GM23338 (cell line): ENCODE measurements at regions not wholly inside any gene's neighbourhood (a gene's known extent, or its start where the extent isn't known, plus 50 kb on each side); places are given as distances from the start of the nearest gene placed in this dataset.

Source experiments
- EZH2 ChIP-seq: fragments of 200-600 bp; sonication (generic); IDR thresholded peaks from one replicate; pipeline ENCODE4 v1.8.0; 2017; ENCODE audit warnings: antibody characterized with exemption, mild to moderate bottlenecking, low read depth; ENCODE audit not compliant: unreplicated experiment
- EZH2phosphoT487 ChIP-seq: fragments of 200-600 bp; sonication (generic); IDR thresholded peaks from one replicate; pipeline ENCODE4 v1.8.1; 2018; ENCODE audit warnings: antibody characterized with exemption; ENCODE audit not compliant: unreplicated experiment
- JUNB ChIP-seq: IDR thresholded peaks from one replicate; pipeline ENCODE4 v1.6.1; 2016; ENCODE audit warnings: antibody characterized with exemption; ENCODE audit not compliant: unreplicated experiment
- POLR2AphosphoS5 ChIP-seq: IDR thresholded peaks from 2 replicates; pipeline ENCODE4 v1.6.1; 2016; ENCODE audit warnings: antibody characterized with exemption, low read depth
- REST ChIP-seq: IDR thresholded peaks from one replicate; pipeline ENCODE4 v1.6.1; 2018; ENCODE audit warnings: antibody characterized with exemption; ENCODE audit not compliant: unreplicated experiment
- STAT1 ChIP-seq: IDR thresholded peaks from one replicate; pipeline ENCODE4 v1.6.1; 2016; ENCODE audit warnings: antibody characterized with exemption; ENCODE audit not compliant: unreplicated experiment
- ZNF331 ChIP-seq: fragments of 250-450 bp; sonication (Bioruptor Pico); IDR thresholded peaks from 2 replicates; pipeline ENCODE4 v1.5.0; 2020; ENCODE audit warnings: low read depth, mild to moderate bottlenecking, moderate library complexity
- TF ChIP-seq, protein P1 (sequence below), 2 experiments: fragments of 200-600 bp in 1 of 2; sonication (generic) in 1 of 2; conservative IDR thresholded peaks; 2 replicates each; pipeline versions ENCODE4 v1.5.1 to v1.6.1; 2016 to 2017; ENCODE audit warnings: antibody characterized with exemption in 2 of 2, low read depth in 2 of 2, mild to moderate bottlenecking in 2 of 2, moderate library complexity in 1 of 2
- TF ChIP-seq, protein P2 (sequence below): fragments of 250-450 bp; sonication (Bioruptor Pico); IDR thresholded peaks from 2 replicates; pipeline ENCODE4 v1.5.0; 2020; ENCODE audit warnings: mild to moderate bottlenecking, moderate library complexity

GRCh38 chr9:22256381-22256780 lies 190.2 kb upstream of the DMRTA1 start:
- TF ChIP-seq, protein P1, sequence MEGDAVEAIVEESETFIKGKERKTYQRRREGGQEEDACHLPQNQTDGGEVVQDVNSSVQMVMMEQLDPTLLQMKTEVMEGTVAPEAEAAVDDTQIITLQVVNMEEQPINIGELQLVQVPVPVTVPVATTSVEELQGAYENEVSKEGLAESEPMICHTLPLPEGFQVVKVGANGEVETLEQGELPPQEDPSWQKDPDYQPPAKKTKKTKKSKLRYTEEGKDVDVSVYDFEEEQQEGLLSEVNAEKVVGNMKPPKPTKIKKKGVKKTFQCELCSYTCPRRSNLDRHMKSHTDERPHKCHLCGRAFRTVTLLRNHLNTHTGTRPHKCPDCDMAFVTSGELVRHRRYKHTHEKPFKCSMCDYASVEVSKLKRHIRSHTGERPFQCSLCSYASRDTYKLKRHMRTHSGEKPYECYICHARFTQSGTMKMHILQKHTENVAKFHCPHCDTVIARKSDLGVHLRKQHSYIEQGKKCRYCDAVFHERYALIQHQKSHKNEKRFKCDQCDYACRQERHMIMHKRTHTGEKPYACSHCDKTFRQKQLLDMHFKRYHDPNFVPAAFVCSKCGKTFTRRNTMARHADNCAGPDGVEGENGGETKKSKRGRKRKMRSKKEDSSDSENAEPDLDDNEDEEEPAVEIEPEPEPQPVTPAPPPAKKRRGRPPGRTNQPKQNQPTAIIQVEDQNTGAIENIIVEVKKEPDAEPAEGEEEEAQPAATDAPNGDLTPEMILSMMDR (conservative IDR thresholded peaks at IDR 0.05; ENCODE audit: low read depth in 2 of 2): no peak
- TF ChIP-seq EZH2 (no peak), POLR2AphosphoS5 (no peak), REST (no peak), ZNF331 (no peak), EZH2phosphoT487 (no peak), STAT1 (no peak), JUNB (no peak)
- TF ChIP-seq, protein P2, sequence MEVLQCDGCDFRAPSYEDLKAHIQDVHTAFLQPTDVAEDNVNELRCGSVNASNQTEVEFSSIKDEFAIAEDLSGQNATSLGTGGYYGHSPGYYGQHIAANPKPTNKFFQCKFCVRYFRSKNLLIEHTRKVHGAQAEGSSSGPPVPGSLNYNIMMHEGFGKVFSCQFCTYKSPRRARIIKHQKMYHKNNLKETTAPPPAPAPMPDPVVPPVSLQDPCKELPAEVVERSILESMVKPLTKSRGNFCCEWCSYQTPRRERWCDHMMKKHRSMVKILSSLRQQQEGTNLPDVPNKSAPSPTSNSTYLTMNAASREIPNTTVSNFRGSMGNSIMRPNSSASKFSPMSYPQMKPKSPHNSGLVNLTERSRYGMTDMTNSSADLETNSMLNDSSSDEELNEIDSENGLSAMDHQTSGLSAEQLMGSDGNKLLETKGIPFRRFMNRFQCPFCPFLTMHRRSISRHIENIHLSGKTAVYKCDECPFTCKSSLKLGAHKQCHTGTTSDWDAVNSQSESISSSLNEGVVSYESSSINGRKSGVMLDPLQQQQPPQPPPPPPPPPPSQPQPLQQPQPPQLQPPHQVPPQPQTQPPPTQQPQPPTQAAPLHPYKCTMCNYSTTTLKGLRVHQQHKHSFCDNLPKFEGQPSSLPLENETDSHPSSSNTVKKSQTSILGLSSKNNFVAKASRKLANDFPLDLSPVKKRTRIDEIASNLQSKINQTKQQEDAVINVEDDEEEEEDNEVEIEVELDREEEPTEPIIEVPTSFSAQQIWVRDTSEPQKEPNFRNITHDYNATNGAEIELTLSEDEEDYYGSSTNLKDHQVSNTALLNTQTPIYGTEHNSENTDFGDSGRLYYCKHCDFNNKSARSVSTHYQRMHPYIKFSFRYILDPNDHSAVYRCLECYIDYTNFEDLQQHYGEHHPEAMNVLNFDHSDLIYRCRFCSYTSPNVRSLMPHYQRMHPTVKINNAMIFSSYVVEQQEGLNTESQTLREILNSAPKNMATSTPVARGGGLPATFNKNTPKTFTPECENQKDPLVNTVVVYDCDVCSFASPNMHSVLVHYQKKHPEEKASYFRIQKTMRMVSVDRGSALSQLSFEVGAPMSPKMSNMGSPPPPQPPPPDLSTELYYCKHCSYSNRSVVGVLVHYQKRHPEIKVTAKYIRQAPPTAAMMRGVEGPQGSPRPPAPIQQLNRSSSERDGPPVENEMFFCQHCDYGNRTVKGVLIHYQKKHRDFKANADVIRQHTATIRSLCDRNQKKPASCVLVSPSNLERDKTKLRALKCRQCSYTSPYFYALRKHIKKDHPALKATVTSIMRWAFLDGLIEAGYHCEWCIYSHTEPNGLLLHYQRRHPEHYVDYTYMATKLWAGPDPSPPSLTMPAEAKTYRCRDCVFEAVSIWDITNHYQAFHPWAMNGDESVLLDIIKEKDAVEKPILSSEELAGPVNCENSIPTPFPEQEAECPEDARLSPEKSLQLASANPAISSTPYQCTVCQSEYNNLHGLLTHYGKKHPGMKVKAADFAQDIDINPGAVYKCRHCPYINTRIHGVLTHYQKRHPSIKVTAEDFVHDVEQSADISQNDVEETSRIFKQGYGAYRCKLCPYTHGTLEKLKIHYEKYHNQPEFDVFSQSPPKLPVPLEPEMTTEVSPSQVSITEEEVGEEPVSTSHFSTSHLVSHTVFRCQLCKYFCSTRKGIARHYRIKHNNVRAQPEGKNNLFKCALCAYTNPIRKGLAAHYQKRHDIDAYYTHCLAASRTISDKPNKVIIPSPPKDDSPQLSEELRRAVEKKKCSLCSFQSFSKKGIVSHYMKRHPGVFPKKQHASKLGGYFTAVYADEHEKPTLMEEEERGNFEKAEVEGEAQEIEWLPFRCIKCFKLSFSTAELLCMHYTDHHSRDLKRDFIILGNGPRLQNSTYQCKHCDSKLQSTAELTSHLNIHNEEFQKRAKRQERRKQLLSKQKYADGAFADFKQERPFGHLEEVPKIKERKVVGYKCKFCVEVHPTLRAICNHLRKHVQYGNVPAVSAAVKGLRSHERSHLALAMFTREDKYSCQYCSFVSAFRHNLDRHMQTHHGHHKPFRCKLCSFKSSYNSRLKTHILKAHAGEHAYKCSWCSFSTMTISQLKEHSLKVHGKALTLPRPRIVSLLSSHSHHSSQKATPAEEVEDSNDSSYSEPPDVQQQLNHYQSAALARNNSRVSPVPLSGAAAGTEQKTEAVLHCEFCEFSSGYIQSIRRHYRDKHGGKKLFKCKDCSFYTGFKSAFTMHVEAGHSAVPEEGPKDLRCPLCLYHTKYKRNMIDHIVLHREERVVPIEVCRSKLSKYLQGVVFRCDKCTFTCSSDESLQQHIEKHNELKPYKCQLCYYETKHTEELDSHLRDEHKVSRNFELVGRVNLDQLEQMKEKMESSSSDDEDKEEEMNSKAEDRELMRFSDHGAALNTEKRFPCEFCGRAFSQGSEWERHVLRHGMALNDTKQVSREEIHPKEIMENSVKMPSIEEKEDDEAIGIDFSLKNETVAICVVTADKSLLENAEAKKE (CRISPR knock-in tag): no peak
